Kidney glomerular epithelial cell (primary cell): ENCODE measurements at regions not wholly inside any gene's neighbourhood (a gene's known extent, or its start where the extent isn't known, plus 50 kb on each side); places are given as distances from the start of the nearest gene placed in this dataset.

Experiments
- DNase-seq: peaks from one replicate; lab custom pipeline; 2025; lab: John Stamatoyannopoulos, UW

- DNase-seq: no peak
These were observed 60.2 kb upstream of the PODXL start for GRCh38 chr7:131616487-131617200.

GRCh38 chr7:131613909-131614308 lies 57.5 kb upstream of the PODXL start:
- no peak for DNase-seq

GRCh38 chr7:131610007-131610406 lies 53.6 kb upstream of the PODXL start:
- no peak for DNase-seq

- no peak for DNase-seq
These were observed 51.7 kb upstream of the PODXL start for GRCh38 chr7:131608116-131608500.

- no peak for DNase-seq
These were observed 51.1 kb upstream of the PODXL start for GRCh38 chr7:131607291-131608115.

- no peak for DNase-seq
These were observed 50.2 kb upstream of the PODXL start for GRCh38 chr7:131606346-131607290.
